HFFc6 (cell line): ENCODE measurements at regions not wholly inside any gene's neighbourhood (a gene's known extent, or its start where the extent isn't known, plus 50 kb on each side); places are given as distances from the start of the nearest gene placed in this dataset.
"Not testable (repeated sequence)": the region's sequence is repeated elsewhere in the genome, so short reads cannot be mapped to it uniquely, and the experiment has no call there.

Experiments
- DNase-seq: peaks from one replicate; pipeline ENCODE4 v3.0.0-alpha.2; 2018
- H3K27ac Mint-ChIP-seq: 2 replicates; pipeline ENCODE4 v1.8.0; 2020; ENCODE audit warnings: mild to moderate bottlenecking, mixed read lengths
- H3K27me3 Mint-ChIP-seq: 2 replicates; pipeline ENCODE4 v1.8.0; 2021; ENCODE audit warnings: mild to moderate bottlenecking, moderate library complexity, mixed read lengths; ENCODE audit not compliant: insufficient read depth
- H3K36me3 Mint-ChIP-seq: 2 replicates; pipeline ENCODE4 v1.8.0; 2021; ENCODE audit warnings: low read depth, mixed read lengths
- H3K4me1 Mint-ChIP-seq: 2 replicates; pipeline ENCODE4 v1.8.0; 2020; ENCODE audit warnings: low read depth, mixed read lengths
- H3K4me3 Mint-ChIP-seq: 2 replicates; pipeline ENCODE4 v1.8.0; 2020; ENCODE audit warnings: mild to moderate bottlenecking, moderate library complexity, mixed read lengths
- H3K9me3 Mint-ChIP-seq: 2 replicates; pipeline ENCODE4 v1.8.0; 2020; ENCODE audit warnings: mild to moderate bottlenecking, mixed read lengths
- CTCF ChIP-seq: fragments of 200-600 bp; sonication (generic); IDR thresholded peaks from 2 replicates; pipeline ENCODE4 v1.5.0; 2021; ENCODE audit warnings: antibody characterized with exemption, mild to moderate bottlenecking

GRCh38 chr1:117314951-117315350 is 52.3 kb upstream of the MAN1A2 start:
- not testable (repeated sequence) for H3K27ac Mint-ChIP-seq, H3K4me3 Mint-ChIP-seq, H3K9me3 Mint-ChIP-seq, H3K4me1 Mint-ChIP-seq, H3K27me3 Mint-ChIP-seq, H3K36me3 Mint-ChIP-seq, DNase-seq

- Mint-ChIP-seq H3K4me3 (no peak overlapping the region), H3K4me1 (0 out of 2 replicates have a peak, but pooled peaks cover 8% of the 10 kb centered on the region), H3K36me3 (no peaks in the 10 kb centered on the region), H3K9me3 (no peaks in the 10 kb centered on the region), H3K27ac (no peak overlapping the region), H3K27me3 (peaks cover 7% of the 10 kb centered on the region)
- TF ChIP-seq CTCF = no peak
- no peak for DNase-seq
Observed at GRCh38 chr1:117313555-117313954, 53.7 kb upstream of the MAN1A2 start.

- Mint-ChIP-seq H3K27me3 (peaks cover 6% of the 10 kb centered on the region), H3K27ac (no peak overlapping the region), H3K36me3 (no peaks in the 10 kb centered on the region), H3K9me3 (no peaks in the 10 kb centered on the region), H3K4me1 (0 out of 2 replicates have a peak, but pooled peaks cover 8% of the 10 kb centered on the region), H3K4me3 (no peak overlapping the region)
- peak; percentile 79 for TF ChIP-seq CTCF
- peak; percentile 43 for DNase-seq
Observed at GRCh38 chr1:117312453-117313138, 54.7 kb upstream of the MAN1A2 start.

- Mint-ChIP-seq H3K4me1 (0 out of 2 replicates have a peak, but pooled peaks cover 8% of the 10 kb centered on the region), H3K4me3 (no peak overlapping the region), H3K27me3 (peaks cover 12% of the 10 kb centered on the region), H3K27ac (no peak overlapping the region), H3K36me3 (no peaks in the 10 kb centered on the region), H3K9me3 (no peaks in the 10 kb centered on the region)
- no peak for TF ChIP-seq CTCF
- DNase-seq = no peak
Observed at GRCh38 chr1:117308311-117308916, 58.8 kb upstream of the MAN1A2 start.

GRCh38 chr1:117301901-117302300 is 65.3 kb upstream of the MAN1A2 start:
- H3K4me1 Mint-ChIP-seq = no peaks in the 10 kb centered on the region
- no peak for TF ChIP-seq CTCF
- H3K27ac Mint-ChIP-seq = no peak overlapping the region
- peaks cover 20% of the 10 kb centered on the region for H3K27me3 Mint-ChIP-seq
- H3K4me3 Mint-ChIP-seq = no peak overlapping the region
- DNase-seq = no peak
- H3K36me3 Mint-ChIP-seq = no peaks in the 10 kb centered on the region
- no peaks in the 10 kb centered on the region for H3K9me3 Mint-ChIP-seq

GRCh38 chr1:117300183-117300582 is 67.1 kb upstream of the MAN1A2 start:
- not testable (repeated sequence) for DNase-seq, H3K36me3 Mint-ChIP-seq, H3K4me1 Mint-ChIP-seq, H3K27ac Mint-ChIP-seq, H3K9me3 Mint-ChIP-seq, H3K4me3 Mint-ChIP-seq
- peaks cover 26% of the 10 kb centered on the region for H3K27me3 Mint-ChIP-seq
